ENCODE measurements at regions not wholly inside any gene's neighbourhood (a gene's known extent, or its start where the extent isn't known, plus 50 kb on each side); places are given as distances from the start of the nearest gene placed in this dataset.

GRCh38 chr18:44536046-44536445 is 144.6 kb upstream of the SETBP1 start:
- Histone ChIP-seq H3K4me1 (ENCODE audit: control insufficient read depth, insufficient read depth, low read length) (no peaks in the 10 kb centered on the region; the same call in 1 of the 2 replicates), H3K9ac (ENCODE audit: low read length) (no peak overlapping the region), H3K27ac (ENCODE audit: low read depth, low read length) (no peak overlapping the region), H3K36me3 (ENCODE audit: control insufficient read depth, insufficient read depth, low read length) (no peaks in the 10 kb centered on the region), H3K9me3 (ENCODE audit: control insufficient read depth, insufficient read depth, low read depth, low read length) (no peaks in the 10 kb centered on the region), H3K27me3 (ENCODE audit: control insufficient read depth, insufficient read depth, low read length) (no peaks in the 10 kb centered on the region), H3K4me3 (ENCODE audit: low read depth, low read length) (no peak overlapping the region)

DNA sequence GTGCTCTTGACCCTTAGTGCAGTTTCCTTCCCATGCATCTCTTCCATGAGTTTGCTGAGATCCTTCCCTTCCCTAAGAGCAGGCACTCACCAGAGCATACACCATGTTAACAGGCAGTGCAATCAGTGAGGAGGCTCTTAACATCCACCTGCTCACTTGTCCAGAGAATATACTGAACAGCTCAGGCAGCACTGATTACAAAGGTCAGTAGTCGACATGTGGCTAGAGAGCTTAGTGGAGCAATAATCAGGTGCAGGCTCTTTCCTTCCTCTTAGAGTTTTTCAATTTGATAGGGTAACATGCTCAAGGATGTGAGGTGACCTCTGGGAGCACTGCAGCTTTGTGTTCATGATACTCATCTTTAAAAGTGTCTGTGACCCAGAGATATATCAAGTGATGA is 144.1 kb upstream of the SETBP1 start:
- Histone ChIP-seq H3K4me1 (ENCODE audit: control insufficient read depth, insufficient read depth, low read length) (no peaks in the 10 kb centered on the region; the same call in 1 of the 2 replicates), H3K4me3 (ENCODE audit: low read depth, low read length) (no peak overlapping the region), H3K9me3 (ENCODE audit: control insufficient read depth, insufficient read depth, low read depth, low read length) (no peaks in the 10 kb centered on the region), H3K36me3 (ENCODE audit: control insufficient read depth, insufficient read depth, low read length) (no peaks in the 10 kb centered on the region), H3K27ac (ENCODE audit: low read depth, low read length) (no peak overlapping the region), H3K27me3 (ENCODE audit: control insufficient read depth, insufficient read depth, low read length) (no peaks in the 10 kb centered on the region), H3K9ac (ENCODE audit: low read length) (no peak overlapping the region)

DNA sequence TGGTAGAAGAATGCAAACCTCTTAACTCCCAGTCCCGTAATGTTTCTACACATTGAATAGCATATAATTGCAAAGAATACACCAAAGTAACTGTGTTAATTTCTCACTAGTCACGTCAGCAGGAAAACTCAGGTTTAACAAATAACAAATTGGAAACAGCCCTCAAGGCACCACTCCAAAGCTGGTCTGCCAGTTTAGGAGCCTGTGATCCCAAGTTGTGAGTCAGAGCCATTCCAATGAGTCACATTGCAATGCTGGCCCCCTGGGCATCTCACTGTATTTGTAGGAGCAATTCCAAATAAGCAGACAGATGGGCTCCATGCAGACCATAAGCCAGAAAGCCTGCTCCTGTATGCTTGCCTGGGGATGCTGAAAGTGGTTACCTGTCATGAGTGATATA is 143.2 kb upstream of the SETBP1 start:
- Histone ChIP-seq H3K9ac (ENCODE audit: low read length) (no peak overlapping the region), H3K27ac (ENCODE audit: low read depth, low read length) (no peak overlapping the region), H3K9me3 (ENCODE audit: control insufficient read depth, insufficient read depth, low read depth, low read length) (no peaks in the 10 kb centered on the region), H3K4me3 (ENCODE audit: low read depth, low read length) (no peak overlapping the region), H3K36me3 (ENCODE audit: control insufficient read depth, insufficient read depth, low read length) (no peaks in the 10 kb centered on the region), H3K4me1 (ENCODE audit: control insufficient read depth, insufficient read depth, low read length) (no peaks in the 10 kb centered on the region; the same call in 1 of the 2 replicates), H3K27me3 (ENCODE audit: control insufficient read depth, insufficient read depth, low read length) (no peaks in the 10 kb centered on the region)

DNA sequence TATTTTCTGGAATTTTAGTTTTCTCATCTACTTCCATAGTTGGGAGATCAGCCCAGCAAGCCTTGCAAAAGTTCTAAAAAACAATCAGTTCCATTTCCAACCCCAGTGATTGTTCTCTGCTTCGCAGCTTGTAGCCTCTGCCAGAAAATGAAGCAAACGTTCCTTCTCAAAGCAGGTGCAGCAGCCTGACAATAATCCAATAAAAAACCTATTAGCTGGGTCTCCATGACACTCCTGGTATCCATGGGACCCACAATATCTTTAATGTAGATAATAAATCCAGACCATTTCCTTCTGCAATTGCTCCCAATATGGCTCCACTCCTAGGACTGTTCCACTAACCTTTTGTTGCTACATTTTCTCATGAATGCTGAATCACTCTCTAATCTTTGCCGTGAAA is 140.8 kb upstream of the SETBP1 start:
- H3K27ac ChIP-seq (ENCODE audit: low read depth, low read length) = no peak overlapping the region
- no peaks in the 10 kb centered on the region for H3K36me3 ChIP-seq (ENCODE audit: control insufficient read depth, insufficient read depth, low read length)
- H3K9me3 ChIP-seq (ENCODE audit: control insufficient read depth, insufficient read depth, low read depth, low read length) = no peaks in the 10 kb centered on the region

GRCh38 chr18:44541159-44541558 is 139.5 kb upstream of the SETBP1 start:
- H3K9ac ChIP-seq (ENCODE audit: low read length) = no peak overlapping the region
- H3K27me3 ChIP-seq (ENCODE audit: control insufficient read depth, insufficient read depth, low read length) = no peaks in the 10 kb centered on the region
- H3K4me1 ChIP-seq (ENCODE audit: control insufficient read depth, insufficient read depth, low read length) = no peaks in the 10 kb centered on the region; the same call in 1 of the 2 replicates
- no peaks in the 10 kb centered on the region for H3K36me3 ChIP-seq (ENCODE audit: control insufficient read depth, insufficient read depth, low read length)
- no peak overlapping the region for H3K4me3 ChIP-seq (ENCODE audit: low read depth, low read length)
- H3K9me3 ChIP-seq (ENCODE audit: control insufficient read depth, insufficient read depth, low read depth, low read length) = no peaks in the 10 kb centered on the region
- H3K27ac ChIP-seq (ENCODE audit: low read depth, low read length) = no peak overlapping the region

More for the DNA sequence above, 140.8 kb upstream of the SETBP1 start:
- Histone ChIP-seq H3K9ac (ENCODE audit: low read length) (no peak overlapping the region), H3K27me3 (ENCODE audit: control insufficient read depth, insufficient read depth, low read length) (no peaks in the 10 kb centered on the region), H3K4me1 (ENCODE audit: control insufficient read depth, insufficient read depth, low read length) (no peaks in the 10 kb centered on the region; the same call in 1 of the 2 replicates), H3K4me3 (ENCODE audit: low read depth, low read length) (no peak overlapping the region)

GRCh38 chr18:44541781-44542180 is 138.9 kb upstream of the SETBP1 start:
- Histone ChIP-seq H3K9ac (ENCODE audit: low read length) (no peak overlapping the region), H3K27me3 (ENCODE audit: control insufficient read depth, insufficient read depth, low read length) (no peaks in the 10 kb centered on the region), H3K36me3 (ENCODE audit: control insufficient read depth, insufficient read depth, low read length) (no peaks in the 10 kb centered on the region), H3K9me3 (ENCODE audit: control insufficient read depth, insufficient read depth, low read depth, low read length) (no peaks in the 10 kb centered on the region), H3K4me3 (ENCODE audit: low read depth, low read length) (no peak overlapping the region), H3K27ac (ENCODE audit: low read depth, low read length) (no peak overlapping the region), H3K4me1 (ENCODE audit: control insufficient read depth, insufficient read depth, low read length) (no peaks in the 10 kb centered on the region; the same call in 1 of the 2 replicates)

- H3K4me1 ChIP-seq (ENCODE audit: control insufficient read depth, insufficient read depth, low read length) = no peaks in the 10 kb centered on the region
- no peaks in the 10 kb centered on the region for H3K36me3 ChIP-seq (ENCODE audit: control insufficient read depth, insufficient read depth, low read length)
- no peaks in the 10 kb centered on the region for H3K27me3 ChIP-seq (ENCODE audit: control insufficient read depth, insufficient read depth, low read length)
- H3K4me3 ChIP-seq (ENCODE audit: low read depth, low read length) = no peak overlapping the region
- H3K9ac ChIP-seq (ENCODE audit: low read length) = no peak overlapping the region
- no peak overlapping the region for H3K27ac ChIP-seq (ENCODE audit: low read depth, low read length)
- H3K9me3 ChIP-seq (ENCODE audit: control insufficient read depth, insufficient read depth, low read depth, low read length) = no peaks in the 10 kb centered on the region
Measured at GRCh38 chr18:44543387-44543786, 137.3 kb upstream of the SETBP1 start.

- H3K36me3 ChIP-seq (ENCODE audit: control insufficient read depth, insufficient read depth, low read length) = no peaks in the 10 kb centered on the region
- no peak overlapping the region for H3K9ac ChIP-seq (ENCODE audit: low read length)
- H3K27ac ChIP-seq (ENCODE audit: low read depth, low read length) = no peak overlapping the region
- no peaks in the 10 kb centered on the region for H3K4me1 ChIP-seq (ENCODE audit: control insufficient read depth, insufficient read depth, low read length)
- H3K27me3 ChIP-seq (ENCODE audit: control insufficient read depth, insufficient read depth, low read length) = no peaks in the 10 kb centered on the region
- no peak overlapping the region for H3K4me3 ChIP-seq (ENCODE audit: low read depth, low read length)
- H3K9me3 ChIP-seq (ENCODE audit: control insufficient read depth, insufficient read depth, low read depth, low read length) = no peaks in the 10 kb centered on the region
Measured at GRCh38 chr18:44545359-44545985, 135.2 kb upstream of the SETBP1 start.

DNA sequence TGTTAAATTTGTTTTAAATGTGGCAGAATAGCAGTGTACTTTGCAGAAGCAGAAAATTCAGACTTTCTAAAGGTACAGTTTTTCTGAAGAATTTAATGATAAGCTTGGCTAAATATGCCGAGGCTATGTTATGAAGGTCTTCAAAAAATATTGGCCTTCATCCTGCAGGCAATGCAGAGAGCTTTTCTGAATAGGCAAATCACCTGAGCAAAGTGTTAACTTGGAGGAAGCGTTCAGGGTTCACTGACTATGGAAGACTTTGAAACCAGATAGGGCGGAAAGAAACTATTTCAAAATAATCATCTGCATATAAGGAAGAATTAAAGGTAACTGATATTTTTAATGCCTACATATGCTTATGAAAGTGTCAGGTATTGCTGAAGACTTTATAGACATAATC is 133.7 kb upstream of the SETBP1 start:
- Histone ChIP-seq H3K4me3 (ENCODE audit: low read depth, low read length) (no peak overlapping the region), H3K36me3 (ENCODE audit: control insufficient read depth, insufficient read depth, low read length) (no peaks in the 10 kb centered on the region), H3K4me1 (ENCODE audit: control insufficient read depth, insufficient read depth, low read length) (no peaks in the 10 kb centered on the region), H3K27me3 (ENCODE audit: control insufficient read depth, insufficient read depth, low read length) (no peaks in the 10 kb centered on the region), H3K9me3 (ENCODE audit: control insufficient read depth, insufficient read depth, low read depth, low read length) (no peaks in the 10 kb centered on the region), H3K9ac (ENCODE audit: low read length) (no peak overlapping the region), H3K27ac (ENCODE audit: low read depth, low read length) (no peak overlapping the region)

- H3K4me3 ChIP-seq (ENCODE audit: low read depth, low read length) = no peak overlapping the region
- H3K36me3 ChIP-seq (ENCODE audit: control insufficient read depth, insufficient read depth, low read length) = no peaks in the 10 kb centered on the region
- H3K27me3 ChIP-seq (ENCODE audit: control insufficient read depth, insufficient read depth, low read length) = no peaks in the 10 kb centered on the region
- peaks cover 4% of the 10 kb centered on the region for H3K4me1 ChIP-seq (ENCODE audit: control insufficient read depth, insufficient read depth, low read length)
- no peak overlapping the region for H3K27ac ChIP-seq (ENCODE audit: low read depth, low read length)
- H3K9ac ChIP-seq (ENCODE audit: low read length) = no peak overlapping the region
- no peaks in the 10 kb centered on the region for H3K9me3 ChIP-seq (ENCODE audit: control insufficient read depth, insufficient read depth, low read depth, low read length)
Measured at GRCh38 chr18:44548291-44549221, 132.1 kb upstream of the SETBP1 start.

DNA sequence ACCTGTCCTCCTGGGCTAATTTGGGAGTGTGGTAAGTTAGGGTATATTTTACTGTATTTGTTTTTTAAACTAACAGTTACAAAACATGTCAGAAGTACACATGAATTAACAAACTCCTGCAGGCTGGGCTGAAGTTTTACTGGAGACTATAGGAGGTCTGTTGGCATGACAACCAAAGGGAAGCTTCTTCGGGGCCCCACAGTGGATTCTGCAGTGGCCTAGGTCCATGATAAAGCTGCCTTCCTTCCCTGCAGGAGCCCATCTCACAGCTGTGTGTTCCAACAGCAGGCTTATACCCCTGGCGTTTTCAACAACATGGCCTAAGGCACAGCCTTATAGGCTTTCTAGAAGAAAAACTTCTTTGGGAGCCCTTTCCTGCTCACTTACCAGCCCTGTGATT is 128.0 kb upstream of the SETBP1 start:
- Histone ChIP-seq H3K36me3 (ENCODE audit: control insufficient read depth, insufficient read depth, low read length) (no peaks in the 10 kb centered on the region), H3K4me1 (ENCODE audit: control insufficient read depth, insufficient read depth, low read length) (peaks cover 4% of the 10 kb centered on the region), H3K27ac (ENCODE audit: low read depth, low read length) (no peak overlapping the region), H3K4me3 (ENCODE audit: low read depth, low read length) (no peak overlapping the region), H3K9ac (ENCODE audit: low read length) (no peak overlapping the region), H3K27me3 (ENCODE audit: control insufficient read depth, insufficient read depth, low read length) (no peaks in the 10 kb centered on the region), H3K9me3 (ENCODE audit: control insufficient read depth, insufficient read depth, low read depth, low read length) (no peaks in the 10 kb centered on the region)
